ENCODE measurements at regions not wholly inside any gene's neighbourhood (a gene's known extent, or its start where the extent isn't known, plus 50 kb on each side); places are given as distances from the start of the nearest gene placed in this dataset.

DNA sequence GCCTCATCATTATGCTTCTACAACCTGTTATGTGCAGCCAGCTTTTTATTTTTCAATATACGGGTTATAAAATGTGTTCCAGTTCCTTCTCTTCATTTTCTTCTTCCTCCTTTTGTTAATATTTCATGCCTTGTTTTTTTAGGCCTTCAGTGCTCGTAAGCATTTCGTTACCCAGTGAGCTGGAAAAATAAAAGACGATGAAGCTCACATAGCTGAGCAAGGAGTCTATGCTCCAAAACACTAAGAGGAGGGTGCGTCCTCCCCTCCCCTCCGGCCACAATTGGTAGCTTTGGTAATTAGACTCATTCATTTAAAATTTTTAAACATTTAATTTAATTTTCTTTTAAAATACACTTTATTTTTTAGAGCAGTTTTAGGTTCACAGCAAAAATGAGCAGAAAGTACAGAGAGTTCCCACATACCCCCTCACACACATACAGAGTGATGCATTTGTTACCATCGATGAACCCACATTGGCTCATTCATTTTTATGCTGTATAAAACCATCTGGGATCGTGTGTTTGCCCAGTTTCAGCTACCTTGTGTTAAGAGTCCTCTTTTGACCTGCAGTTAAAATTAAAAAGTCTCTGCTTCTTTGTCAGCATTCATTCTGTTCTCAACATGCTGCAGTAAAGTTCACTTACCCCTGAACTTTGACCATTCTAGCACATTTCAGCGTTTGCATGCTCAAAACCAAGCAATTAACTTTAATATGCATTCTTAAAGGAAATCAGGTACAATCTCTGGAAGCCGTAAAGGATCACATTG lies 223.9 kb downstream of the LACC1 start:
- TF ChIP-seq NFIC (IDR thresholded peaks at IDR 0.05) (no peak), TAF1 (IDR thresholded peaks at IDR 0.05; ENCODE audit: low read depth) (no peak), CEBPB (IDR thresholded peaks at IDR 0.05) (no peak), ZBTB7A (IDR thresholded peaks at IDR 0.05; ENCODE audit: low read depth) (no peak), FOXM1 (IDR thresholded peaks at IDR 0.05; ENCODE audit: borderline replicate concordance, low read depth) (no peak), TEAD4 (IDR thresholded peaks at IDR 0.05) (no peak), RAD21 (IDR thresholded peaks at IDR 0.05; ENCODE audit: low read depth) (no peak), YY1 (IDR thresholded peaks at IDR 0.05; ENCODE audit: low read depth) (no peak), CREB1 (IDR thresholded peaks at IDR 0.05; ENCODE audit: low read depth) (no peak)
- TF ChIP-seq, protein P1, sequence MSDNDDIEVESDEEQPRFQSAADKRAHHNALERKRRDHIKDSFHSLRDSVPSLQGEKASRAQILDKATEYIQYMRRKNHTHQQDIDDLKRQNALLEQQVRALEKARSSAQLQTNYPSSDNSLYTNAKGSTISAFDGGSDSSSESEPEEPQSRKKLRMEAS (IDR thresholded peaks at IDR 0.05), result no peak
- TF ChIP-seq, protein P2, sequence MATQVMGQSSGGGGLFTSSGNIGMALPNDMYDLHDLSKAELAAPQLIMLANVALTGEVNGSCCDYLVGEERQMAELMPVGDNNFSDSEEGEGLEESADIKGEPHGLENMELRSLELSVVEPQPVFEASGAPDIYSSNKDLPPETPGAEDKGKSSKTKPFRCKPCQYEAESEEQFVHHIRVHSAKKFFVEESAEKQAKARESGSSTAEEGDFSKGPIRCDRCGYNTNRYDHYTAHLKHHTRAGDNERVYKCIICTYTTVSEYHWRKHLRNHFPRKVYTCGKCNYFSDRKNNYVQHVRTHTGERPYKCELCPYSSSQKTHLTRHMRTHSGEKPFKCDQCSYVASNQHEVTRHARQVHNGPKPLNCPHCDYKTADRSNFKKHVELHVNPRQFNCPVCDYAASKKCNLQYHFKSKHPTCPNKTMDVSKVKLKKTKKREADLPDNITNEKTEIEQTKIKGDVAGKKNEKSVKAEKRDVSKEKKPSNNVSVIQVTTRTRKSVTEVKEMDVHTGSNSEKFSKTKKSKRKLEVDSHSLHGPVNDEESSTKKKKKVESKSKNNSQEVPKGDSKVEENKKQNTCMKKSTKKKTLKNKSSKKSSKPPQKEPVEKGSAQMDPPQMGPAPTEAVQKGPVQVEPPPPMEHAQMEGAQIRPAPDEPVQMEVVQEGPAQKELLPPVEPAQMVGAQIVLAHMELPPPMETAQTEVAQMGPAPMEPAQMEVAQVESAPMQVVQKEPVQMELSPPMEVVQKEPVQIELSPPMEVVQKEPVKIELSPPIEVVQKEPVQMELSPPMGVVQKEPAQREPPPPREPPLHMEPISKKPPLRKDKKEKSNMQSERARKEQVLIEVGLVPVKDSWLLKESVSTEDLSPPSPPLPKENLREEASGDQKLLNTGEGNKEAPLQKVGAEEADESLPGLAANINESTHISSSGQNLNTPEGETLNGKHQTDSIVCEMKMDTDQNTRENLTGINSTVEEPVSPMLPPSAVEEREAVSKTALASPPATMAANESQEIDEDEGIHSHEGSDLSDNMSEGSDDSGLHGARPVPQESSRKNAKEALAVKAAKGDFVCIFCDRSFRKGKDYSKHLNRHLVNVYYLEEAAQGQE (IDR thresholded peaks at IDR 0.05; ENCODE audit: low read depth), result no peak

DNA sequence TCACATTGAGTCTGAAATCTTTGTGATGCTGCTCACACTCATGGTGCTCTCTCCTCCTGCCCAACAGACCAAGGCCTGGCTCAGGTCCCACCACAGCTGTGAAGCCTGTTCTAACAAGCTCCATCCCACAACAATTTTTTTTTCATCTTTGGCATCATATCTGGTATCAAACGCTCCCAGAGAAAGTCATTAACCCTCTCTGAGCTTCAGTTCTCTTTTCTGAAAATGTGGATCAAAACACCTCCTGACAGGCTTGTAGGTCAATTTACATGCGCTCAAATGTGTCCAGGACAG lies 224.4 kb downstream of the LACC1 start:
- TF ChIP-seq, protein P2 (IDR thresholded peaks at IDR 0.05; ENCODE audit: low read depth), result no peak
- TF ChIP-seq CREB1 (IDR thresholded peaks at IDR 0.05; ENCODE audit: low read depth), result no peak

DNA sequence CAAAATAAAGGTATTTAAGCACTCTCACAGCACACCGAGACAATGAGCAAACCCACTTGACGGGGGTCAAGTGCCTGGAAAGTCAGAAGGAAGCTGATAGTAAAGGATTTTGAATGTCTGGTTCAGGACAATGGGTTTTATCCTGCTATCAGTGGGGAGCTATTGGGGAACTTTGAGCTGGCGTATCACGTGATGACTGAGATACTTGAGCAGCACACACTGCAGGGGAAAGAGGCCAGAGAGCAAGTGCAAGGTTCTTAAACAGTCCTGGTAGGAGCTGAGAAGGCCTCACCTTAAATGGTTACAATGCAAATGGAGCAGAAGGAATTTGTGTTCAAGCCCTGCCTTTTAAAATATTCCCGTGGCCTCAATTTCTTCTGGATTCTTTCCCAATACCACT lies 225.3 kb downstream of the LACC1 start:
- TF ChIP-seq TAF1 (IDR thresholded peaks at IDR 0.05; ENCODE audit: low read depth) (no peak), CREB1 (IDR thresholded peaks at IDR 0.05; ENCODE audit: low read depth) (no peak), FOXM1 (IDR thresholded peaks at IDR 0.05; ENCODE audit: borderline replicate concordance, low read depth) (no peak), TCF12 (IDR thresholded peaks at IDR 0.05; ENCODE audit: low read depth) (no peak), EP300 (IDR thresholded peaks at IDR 0.05; ENCODE audit: borderline replicate concordance) (no peak), NFIC (IDR thresholded peaks at IDR 0.05) (no peak), RAD21 (IDR thresholded peaks at IDR 0.05; ENCODE audit: low read depth) (no peak), ZBTB7A (IDR thresholded peaks at IDR 0.05; ENCODE audit: low read depth) (no peak)
- TF ChIP-seq, protein P2 (IDR thresholded peaks at IDR 0.05; ENCODE audit: low read depth), result no peak
- TF ChIP-seq, protein P1 (IDR thresholded peaks at IDR 0.05), result no peak

DNA sequence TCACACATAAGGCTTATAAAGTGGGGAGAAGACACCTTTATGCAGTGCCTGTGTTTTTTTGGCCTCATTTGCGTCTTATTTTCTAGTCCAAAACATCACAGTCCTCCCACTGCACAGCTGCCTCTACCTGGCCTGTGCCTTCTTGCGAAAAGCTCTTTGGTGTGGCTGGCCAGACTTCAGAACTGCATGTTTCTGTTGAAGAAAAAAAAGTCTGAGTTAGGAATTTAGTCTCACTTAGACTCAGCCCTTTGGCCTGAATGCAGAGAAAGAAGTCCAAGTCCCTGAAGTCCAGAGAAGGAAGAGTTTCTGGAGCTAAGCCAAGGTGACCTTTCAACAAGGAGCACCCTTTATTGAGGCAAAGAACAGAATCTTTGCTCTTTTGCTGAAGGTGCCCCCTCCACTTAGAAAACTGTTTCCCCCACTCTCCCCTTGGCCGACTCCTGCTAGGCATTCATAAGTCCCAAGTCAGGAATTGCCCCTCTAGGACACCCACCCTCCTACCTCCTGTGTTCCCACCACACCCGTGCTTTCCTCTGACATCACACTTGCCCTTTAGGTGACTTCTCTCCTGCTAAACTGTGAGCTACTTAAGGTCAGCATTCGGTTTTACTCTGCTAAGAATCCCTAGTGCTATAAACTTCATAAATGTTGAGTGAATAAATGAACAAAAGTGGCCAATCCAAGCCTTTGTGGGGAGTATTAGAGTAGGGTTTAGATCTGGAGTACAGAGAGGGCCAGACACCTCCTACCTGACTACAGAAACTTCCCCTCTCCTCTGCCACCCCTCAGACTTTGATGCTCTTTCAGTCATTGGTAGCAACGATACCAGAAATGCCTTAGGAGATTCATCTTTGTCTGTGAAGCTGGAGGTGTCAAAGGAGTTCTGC lies 226.8 kb downstream of the LACC1 start:
- no peak for TF ChIP-seq YY1 (IDR thresholded peaks at IDR 0.05; ENCODE audit: low read depth)
- TF ChIP-seq EP300 (IDR thresholded peaks at IDR 0.05; ENCODE audit: borderline replicate concordance), result no peak
- TF ChIP-seq, protein P2 (IDR thresholded peaks at IDR 0.05; ENCODE audit: low read depth), result no peak
- TF ChIP-seq FOXM1 (IDR thresholded peaks at IDR 0.05; ENCODE audit: borderline replicate concordance, low read depth), result no peak
- TF ChIP-seq, protein P1 (IDR thresholded peaks at IDR 0.05), result no peak
- no peak for TF ChIP-seq TAF1 (IDR thresholded peaks at IDR 0.05; ENCODE audit: low read depth)
